H7 (cell line): ENCODE measurements at regions not wholly inside any gene's neighbourhood (a gene's known extent, or its start where the extent isn't known, plus 50 kb on each side); places are given as distances from the start of the nearest gene placed in this dataset.
A peak's percentile ranks its signal among the peaks of the same experiment; 100 is the strongest.

Experiments
- DNase-seq: peaks from one replicate; pipeline ENCODE4 v3.0.0; 2012
- H3K27me3 ChIP-seq: 2 replicates; pipeline ENCODE4 v1.6.0; 2011; ENCODE audit warnings: mild to moderate bottlenecking, low read length; ENCODE audit not compliant: control insufficient read depth, insufficient read depth
- H3K36me3 ChIP-seq: replicated peaks from 2 replicates; pipeline ENCODE4 v1.5.1; 2011; ENCODE audit warnings: low read length; ENCODE audit not compliant: control insufficient read depth, insufficient read depth
- H3K4me3 ChIP-seq: 2 replicates; pipeline ENCODE4 v1.5.1; 2011; ENCODE audit warnings: low read depth, mild to moderate bottlenecking, control low read depth, low read length, moderate library complexity; ENCODE audit not compliant: insufficient read depth

- H3K4me3 ChIP-seq = no peak overlapping the region
- no peak for DNase-seq
- no peaks in the 10 kb centered on the region for H3K36me3 ChIP-seq
- H3K27me3 ChIP-seq = peaks cover 2% of the 10 kb centered on the region; the same call in 1 of the 2 replicates
Observed at GRCh38 chr5:135221696-135222095, 177.3 kb downstream of the MACROH2A1 start.

- Histone ChIP-seq H3K36me3 (no peaks in the 10 kb centered on the region), H3K4me3 (no peak overlapping the region), H3K27me3 (peaks cover 2% of the 10 kb centered on the region; the same call in 1 of the 2 replicates)
- DNase-seq = no peak
Observed at GRCh38 chr5:135221187-135221473, 177.9 kb downstream of the MACROH2A1 start.

GRCh38 chr5:135220394-135221186 is 178.4 kb downstream of the MACROH2A1 start:
- Histone ChIP-seq H3K36me3 (no peaks in the 10 kb centered on the region), H3K4me3 (no peak overlapping the region), H3K27me3 (peaks cover 2% of the 10 kb centered on the region; the same call in 1 of the 2 replicates)
- DNase-seq = no peak

GRCh38 chr5:135219868-135220267 is 179.2 kb downstream of the MACROH2A1 start:
- no peak overlapping the region for H3K4me3 ChIP-seq
- peaks cover 2% of the 10 kb centered on the region; the same call in 1 of the 2 replicates for H3K27me3 ChIP-seq
- H3K36me3 ChIP-seq = no peaks in the 10 kb centered on the region
- no peak for DNase-seq

DNA sequence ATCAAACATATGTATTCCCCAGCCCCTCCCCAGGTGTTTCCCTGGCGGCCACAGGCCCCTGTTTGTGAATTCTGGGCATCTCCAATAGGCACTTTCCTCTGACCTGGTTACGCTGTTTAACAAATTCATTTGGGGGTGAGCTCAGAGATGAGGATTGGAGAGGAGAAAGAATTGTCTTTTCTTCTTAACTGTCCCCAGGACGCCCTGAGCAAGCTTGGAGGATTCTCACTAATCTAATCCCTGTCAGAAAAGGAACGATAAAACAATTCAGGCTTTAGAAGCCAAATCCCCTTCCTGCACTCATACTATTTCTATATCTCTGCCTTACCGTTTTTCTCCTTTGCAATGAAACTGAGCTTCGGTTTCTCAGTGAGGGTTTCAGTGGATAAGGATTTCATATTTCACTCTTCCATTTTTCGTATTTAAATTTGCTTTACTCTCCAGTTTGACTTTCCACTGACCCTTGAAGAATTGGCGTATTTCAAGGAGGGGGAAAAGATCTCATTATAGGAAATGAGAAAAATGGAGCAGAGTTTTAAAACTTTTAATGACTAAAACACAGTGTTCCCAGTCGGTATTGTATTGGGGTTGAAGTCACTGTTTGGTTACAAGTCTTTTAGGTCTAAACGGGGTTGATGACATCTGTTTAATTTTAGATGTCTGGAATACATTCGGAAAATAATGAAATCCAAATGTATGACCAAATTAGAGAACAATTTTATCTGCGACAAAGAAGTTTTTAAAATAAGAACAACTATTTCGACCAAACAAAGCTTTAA is 180.1 kb downstream of the MACROH2A1 start:
- Histone ChIP-seq H3K36me3 (no peaks in the 10 kb centered on the region), H3K4me3 (no peak overlapping the region), H3K27me3 (no peaks in the 10 kb centered on the region; the same call in 1 of the 2 replicates)
- no peak for DNase-seq

DNA sequence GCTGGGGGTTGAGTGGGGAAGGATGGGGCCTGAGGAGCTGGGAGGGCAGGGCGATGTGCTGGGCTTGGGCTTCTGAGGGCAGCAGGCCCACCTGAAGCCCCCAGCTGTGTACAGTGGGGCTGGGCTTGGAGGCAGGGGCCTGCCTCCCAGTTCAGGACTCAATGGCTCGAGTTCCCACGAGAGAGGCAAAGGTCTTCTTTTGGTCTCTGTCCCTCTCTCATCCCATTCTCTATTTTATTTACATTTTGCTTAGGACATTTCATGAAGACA is 180.6 kb downstream of the MACROH2A1 start:
- no peak for DNase-seq
- H3K36me3 ChIP-seq = no peaks in the 10 kb centered on the region
- H3K27me3 ChIP-seq = no peaks in the 10 kb centered on the region; the same call in 1 of the 2 replicates
- H3K4me3 ChIP-seq = no peak overlapping the region

GRCh38 chr5:135217669-135218485 is 181.2 kb downstream of the MACROH2A1 start:
- no peaks in the 10 kb centered on the region; the same call in 1 of the 2 replicates for H3K27me3 ChIP-seq
- no peaks in the 10 kb centered on the region for H3K36me3 ChIP-seq
- peak; percentile 78 for DNase-seq
- no peak overlapping the region for H3K4me3 ChIP-seq

- Histone ChIP-seq H3K27me3 (no peaks in the 10 kb centered on the region; the same call in 1 of the 2 replicates), H3K36me3 (no peaks in the 10 kb centered on the region), H3K4me3 (no peak overlapping the region)
- no peak for DNase-seq
Observed at GRCh38 chr5:135216471-135217343, 182.3 kb downstream of the MACROH2A1 start.

DNA sequence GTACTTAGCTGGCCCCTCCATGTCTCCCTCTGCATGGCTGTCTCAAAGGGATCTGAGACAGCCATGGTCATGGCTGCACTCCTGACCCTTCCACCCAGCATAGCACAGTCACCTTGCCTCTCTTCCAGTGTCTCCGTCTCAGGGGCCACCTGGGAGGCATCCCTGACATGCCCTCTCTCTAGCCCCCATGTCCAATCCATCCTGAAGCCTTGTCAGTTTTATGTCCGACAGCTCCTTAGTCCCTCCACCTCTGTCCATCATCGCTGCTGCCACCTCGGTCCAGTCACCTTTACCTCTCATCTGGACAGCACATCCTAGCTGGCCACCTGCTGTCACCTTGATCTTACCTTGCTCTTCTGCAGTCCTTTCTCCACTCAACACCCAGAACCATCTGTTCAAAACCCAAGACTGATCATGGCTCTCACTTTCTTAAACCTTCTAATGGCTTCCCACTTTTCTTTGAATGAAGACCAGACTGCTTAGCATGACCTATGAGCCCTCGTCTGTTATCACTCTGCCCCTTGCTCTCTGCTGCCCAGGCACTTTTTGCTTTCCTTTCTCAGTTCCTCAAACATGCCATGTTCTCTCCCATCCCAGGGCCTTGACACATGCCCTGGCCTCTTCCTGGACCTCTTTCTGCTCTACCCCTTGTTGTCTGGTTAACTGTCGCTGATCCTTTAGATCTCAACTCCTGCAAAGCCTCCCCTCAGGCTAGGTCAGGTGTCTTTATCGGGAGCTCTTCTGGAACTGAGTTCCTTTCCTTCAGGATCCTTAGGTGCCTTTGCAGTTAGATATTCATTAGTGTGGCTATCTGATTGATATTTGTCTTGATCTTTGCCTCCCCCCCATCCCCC is 181.8 kb upstream of the PITX1 start:
- Histone ChIP-seq H3K36me3 (no peaks in the 10 kb centered on the region), H3K4me3 (no peak overlapping the region), H3K27me3 (no peaks in the 10 kb centered on the region; the same call in 1 of the 2 replicates)
- no peak for DNase-seq

DNA sequence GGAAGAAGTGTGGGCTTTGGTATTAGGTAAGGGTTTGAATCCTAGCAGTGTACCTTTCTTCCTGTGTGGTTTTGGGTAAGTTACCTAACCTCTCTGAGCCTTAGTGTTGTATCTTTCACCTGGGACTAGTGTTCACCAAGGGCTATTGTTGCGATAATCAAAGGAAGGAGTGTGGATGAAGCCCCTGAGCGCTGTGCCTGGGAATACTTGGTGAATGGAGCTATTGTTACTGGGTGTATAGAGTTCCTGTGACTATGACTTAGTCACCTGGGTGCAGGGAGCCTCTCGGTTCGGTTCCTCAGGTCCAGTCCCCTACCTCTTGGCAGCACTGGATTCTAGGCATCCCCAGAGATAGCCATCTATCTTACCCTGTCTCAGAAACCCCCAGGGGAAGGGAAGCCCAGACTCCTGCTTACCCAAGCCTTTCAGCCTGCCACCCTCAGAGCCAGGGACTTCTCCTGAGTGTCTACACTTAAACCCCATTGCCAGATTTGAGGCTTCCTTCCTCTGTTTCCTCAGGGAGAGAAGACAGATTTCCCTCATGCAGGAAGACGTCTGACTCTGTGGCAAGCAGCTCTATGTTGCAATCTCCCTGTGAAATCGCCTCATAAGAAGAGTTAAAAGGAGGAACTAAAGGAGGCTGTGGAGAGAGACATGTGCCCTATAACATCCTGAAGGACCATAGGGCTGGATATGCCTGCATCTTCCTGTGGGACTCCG is 181.0 kb upstream of the PITX1 start:
- no peak for DNase-seq
- H3K36me3 ChIP-seq = no peaks in the 10 kb centered on the region
- H3K27me3 ChIP-seq = no peaks in the 10 kb centered on the region; the same call in 1 of the 2 replicates
- no peak overlapping the region for H3K4me3 ChIP-seq

DNA sequence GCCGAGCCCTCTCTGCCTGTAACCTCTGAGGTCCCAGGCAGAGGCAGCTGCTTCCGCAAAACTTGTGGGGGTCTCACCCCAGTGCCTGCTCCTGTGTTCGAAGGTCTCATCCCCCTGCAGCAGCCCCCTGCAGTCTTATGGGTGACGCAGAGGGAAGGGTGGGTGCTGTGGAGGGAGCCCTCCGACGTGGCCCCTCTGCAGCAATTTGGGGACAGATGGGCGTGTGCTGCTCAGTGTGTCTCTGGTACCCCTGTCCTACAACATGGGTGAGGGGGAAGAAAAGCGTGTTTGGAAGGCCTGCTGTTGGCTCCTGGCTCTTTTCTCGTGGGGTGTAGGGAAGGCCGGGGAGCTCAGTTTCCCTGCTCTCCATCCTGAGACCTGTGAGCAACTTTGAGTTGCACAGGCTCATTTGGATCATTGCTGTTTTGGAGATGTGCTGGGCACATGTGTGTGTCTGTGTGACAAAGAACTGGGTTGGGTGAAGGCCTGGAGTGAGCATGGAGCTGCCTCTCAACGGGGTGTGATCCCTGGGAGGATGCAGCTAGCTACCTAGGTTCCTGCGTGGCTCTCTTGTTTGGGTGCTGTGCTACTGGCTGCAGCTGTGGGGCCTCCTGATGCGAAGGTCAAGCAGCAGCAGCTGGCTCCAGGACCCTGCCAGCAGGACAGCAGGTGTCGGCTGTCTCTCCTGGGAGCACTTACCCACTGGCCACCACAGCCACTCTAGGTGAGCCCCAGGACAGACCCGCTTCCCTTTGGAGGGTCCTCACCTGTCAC is 179.6 kb upstream of the PITX1 start:
- H3K36me3 ChIP-seq = no peaks in the 10 kb centered on the region
- H3K4me3 ChIP-seq = no peak overlapping the region
- no peak for DNase-seq
- no peaks in the 10 kb centered on the region; the same call in 1 of the 2 replicates for H3K27me3 ChIP-seq

- H3K4me3 ChIP-seq = no peak overlapping the region
- no peaks in the 10 kb centered on the region for H3K36me3 ChIP-seq
- H3K27me3 ChIP-seq = no peaks in the 10 kb centered on the region; the same call in 1 of the 2 replicates
- no peak for DNase-seq
Observed at GRCh38 chr5:135213027-135213386, 179.0 kb upstream of the PITX1 start.
